Left kidney (tissue), 1 donor: ENCODE measurements at regions not wholly inside any gene's neighbourhood (a gene's known extent, or its start where the extent isn't known, plus 50 kb on each side); places are given as distances from the start of the nearest gene placed in this dataset.
"Not testable (repeated sequence)": the region's sequence is repeated elsewhere in the genome, so short reads cannot be mapped to it uniquely, and the experiment has no call there.

Experiments used
- DNase-seq: peaks from one replicate; pipeline ENCODE4 v3.0.0-alpha.2; 2013

DNA sequence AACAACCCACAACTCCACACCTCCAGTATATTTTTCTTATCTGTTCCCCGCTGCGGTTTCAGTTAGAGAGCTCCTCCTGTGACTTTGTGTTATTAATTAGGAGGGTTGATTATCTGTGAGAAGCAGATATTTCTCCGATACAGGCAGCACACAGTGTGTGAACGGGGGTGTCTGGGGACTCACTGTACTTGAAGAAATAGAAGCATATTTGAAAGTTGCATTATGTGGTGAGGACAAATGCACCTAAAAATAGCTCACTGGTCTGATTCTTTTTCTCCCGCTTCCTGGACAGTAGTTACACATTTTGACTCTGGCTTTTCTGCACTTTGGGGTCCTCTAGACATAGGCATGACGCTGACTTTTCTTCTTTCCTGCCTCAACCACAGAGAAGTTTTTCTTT lies 277.7 kb downstream of the VRK1 start:
- DNase-seq: no peak

- no peak for DNase-seq
Measured at GRCh38 chr14:97077253-97077653, 280.1 kb downstream of the VRK1 start.

DNA sequence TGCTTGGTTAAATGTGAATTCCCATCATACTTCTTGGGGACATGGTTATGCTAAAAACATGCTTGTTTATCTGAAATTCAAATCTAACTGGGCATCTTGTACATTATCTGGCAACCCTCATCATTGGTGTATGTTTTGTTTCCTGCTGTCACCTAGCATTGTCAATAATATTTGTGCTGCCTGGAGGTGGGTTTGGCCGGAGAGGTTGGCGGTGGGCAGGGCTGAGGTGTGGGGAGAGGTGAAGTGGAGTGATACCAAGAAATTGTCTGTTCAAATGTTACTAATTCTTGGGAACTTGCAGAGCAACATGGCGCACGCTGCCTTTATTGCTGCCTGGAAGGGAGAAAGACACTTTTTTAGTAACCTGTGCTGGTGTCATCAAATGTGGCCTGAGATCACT lies 280.5 kb downstream of the VRK1 start:
- DNase-seq: no peak

DNA sequence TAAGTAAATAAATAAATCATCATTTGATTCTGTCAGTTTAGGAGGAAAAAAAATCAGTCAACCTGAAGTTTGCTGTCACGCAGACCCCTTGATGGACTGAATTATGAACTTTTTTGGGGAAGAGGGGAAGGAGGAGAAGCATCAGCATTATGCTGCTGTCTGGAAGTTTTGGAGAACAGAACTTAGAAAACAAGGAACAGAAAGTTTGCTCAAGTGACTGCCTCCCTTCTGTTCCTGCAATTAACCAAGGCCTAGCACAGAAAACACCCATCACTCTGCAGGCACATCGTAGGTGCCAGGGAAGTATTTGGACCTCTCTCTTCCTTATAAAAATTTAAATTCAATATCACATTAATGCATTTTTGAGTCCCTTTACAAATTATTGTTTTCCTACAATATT lies 283.8 kb downstream of the VRK1 start:
- no peak for DNase-seq

GRCh38 chr14:97095269-97095668 lies 298.1 kb downstream of the VRK1 start:
- no peak for DNase-seq

DNA sequence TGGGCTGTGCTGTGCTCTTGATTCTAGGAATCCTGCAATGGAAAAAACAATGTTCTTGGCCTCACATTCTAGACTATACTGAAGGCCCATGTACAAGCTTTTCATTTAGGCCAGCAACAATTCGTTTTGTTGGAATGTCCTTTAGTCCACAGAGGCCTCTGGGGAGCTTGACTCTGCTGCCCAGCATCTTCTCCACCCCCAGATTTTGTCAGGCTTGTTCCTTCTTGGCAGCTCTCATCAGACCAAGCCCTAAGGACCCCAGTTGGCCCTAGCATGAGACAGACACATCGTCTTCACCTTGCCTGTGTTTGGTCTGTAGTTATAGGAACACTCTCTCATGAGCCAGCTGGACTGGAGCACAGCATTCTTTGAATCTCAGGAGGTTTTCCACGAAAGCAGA lies 300.1 kb downstream of the VRK1 start:
- no peak for DNase-seq

- DNase-seq: no peak
Measured at GRCh38 chr14:97100306-97100705, 303.1 kb downstream of the VRK1 start.

DNA sequence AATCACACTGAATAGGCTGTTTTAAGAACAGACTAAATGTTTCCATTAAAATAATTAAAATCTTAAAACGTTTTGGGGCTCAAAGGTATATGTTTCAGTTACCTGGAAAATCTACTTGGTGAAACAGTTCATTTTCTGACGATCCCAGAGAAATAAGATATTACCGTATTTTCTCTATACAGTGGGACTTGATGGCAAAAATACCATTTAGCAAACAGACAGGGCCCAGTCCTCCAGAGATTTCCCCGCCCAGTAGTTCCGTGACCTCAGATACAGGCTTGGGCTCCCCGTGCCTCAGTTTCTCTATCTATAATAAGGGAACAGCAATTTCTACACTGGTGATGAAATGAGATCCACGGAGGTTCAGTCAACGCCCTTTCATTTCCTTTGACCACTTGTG lies 304.4 kb downstream of the VRK1 start:
- DNase-seq: no peak

DNA sequence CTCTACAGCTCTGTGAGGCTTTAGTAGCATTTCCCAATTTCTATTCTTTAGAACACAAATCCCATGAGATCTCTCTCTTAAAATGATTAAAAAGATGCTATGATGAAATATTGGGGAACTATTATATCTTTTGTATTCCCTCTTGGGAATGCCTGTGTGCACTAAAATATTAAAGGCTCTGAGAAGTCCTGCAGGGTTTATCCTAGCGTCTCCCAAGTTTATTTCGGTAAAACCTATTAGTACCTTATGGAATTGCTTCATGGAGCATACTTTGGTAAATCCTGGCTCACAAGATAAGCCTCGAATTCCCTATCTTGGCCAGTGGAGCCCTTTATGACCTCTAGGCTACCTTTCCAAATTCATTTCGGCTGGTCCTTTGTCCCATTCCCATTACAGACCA lies 306.8 kb downstream of the VRK1 start:
- no peak for DNase-seq

- DNase-seq: peak; percentile 3
Measured at GRCh38 chr14:97106166-97106565, 309.0 kb downstream of the VRK1 start.

DNA sequence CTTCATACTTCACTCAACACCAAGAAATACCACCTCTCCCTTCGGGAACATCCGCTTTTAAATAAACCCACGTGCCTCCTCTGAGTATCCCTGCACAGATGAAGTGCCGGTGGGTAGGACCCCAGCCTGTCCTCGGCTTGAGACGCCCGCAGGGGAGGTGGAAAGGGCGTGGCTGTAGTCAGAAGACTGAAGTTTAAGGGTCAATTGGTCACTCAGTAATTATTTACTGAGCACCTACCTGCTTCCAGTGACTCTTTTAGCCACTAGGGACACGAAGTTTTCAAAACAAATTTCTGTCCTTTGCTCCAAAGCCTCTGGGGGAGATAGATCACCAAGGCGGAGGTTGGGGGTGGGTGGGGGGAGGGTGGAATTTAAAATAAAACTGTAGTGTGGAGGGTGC lies 309.4 kb downstream of the VRK1 start:
- no peak for DNase-seq

GRCh38 chr14:97107080-97107479 lies 309.9 kb downstream of the VRK1 start:
- no peak for DNase-seq

DNA sequence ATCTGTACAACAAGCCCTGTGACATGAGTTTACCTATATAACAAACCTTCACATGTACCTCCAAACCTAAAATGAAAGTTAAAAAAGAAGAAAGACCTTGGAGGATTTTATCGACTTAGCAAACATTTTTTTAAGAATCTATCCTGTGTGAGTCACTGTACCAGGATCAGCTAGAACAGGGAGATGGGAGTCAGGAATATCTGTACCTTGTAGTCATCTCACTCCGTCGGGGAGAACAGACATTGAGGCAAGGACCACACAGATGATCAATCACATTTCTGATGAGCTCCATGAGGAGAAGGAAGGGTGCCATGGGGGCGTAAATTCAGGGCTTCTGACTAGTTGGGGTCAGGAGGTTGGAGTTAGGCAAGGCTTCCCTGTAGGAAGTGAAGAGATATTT lies 310.6 kb downstream of the VRK1 start:
- DNase-seq: no peak

- DNase-seq: no peak
Measured at GRCh38 chr14:97109234-97109633, 312.1 kb downstream of the VRK1 start.

DNA sequence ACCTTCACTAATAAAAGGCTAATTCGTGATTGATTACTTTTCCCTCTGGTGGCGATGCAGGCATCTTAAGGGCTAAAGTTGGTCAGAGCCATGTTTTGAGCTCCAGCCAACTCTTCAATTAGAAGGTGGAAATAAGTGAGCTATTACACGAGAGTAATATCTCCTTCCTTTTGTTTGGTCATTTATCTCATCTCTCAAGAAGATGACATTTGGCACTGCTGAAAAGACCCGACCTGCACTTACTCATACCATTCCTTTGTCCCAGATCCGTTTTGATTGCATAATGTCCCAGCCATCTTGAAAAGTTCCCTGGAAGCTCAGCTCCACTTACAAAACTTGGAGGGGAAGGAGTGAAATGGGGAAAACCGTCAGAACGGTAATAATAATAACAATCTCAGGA lies 316.2 kb downstream of the VRK1 start:
- no peak for DNase-seq

- DNase-seq: no peak
Measured at GRCh38 chr14:97116546-97116945, 319.4 kb downstream of the VRK1 start.

DNA sequence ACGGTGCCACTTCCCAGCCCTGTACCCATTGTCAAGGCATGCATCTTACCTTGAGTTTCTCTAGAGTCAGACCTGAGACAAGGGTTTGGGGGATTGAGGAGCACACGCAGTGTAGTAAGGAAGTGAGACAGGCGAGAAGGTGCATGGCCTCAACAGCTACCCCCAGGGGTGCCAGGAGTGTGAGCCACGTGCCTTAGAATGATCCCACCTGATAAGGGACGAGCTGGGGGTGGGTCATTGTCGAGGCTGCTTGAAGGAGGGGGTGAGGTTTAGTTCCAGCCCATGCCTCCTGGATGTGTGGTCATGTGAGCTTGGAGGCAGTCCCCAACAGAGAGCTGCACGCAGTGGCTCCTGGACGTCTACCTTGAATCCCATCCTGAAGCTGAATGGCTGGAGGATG lies 320.5 kb downstream of the VRK1 start:
- no peak for DNase-seq

DNA sequence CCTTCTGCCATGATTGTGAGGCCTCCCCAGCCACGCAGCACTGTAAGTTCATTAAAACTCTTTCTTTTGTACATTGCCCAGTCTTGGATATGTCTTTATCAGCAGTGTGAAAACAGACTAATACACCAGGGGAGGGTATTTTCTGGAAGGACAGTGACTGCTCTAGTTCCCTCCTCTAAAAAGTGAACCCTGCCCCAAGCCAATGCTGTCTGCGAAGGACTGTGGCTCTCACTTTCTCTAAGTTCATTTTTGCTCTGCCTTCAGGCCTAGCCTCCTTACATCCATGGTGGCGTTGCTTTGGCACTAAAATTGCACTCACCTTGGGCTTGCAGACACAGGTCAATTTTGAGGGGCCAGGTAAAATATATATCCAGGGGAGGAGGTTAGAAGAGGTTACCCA lies 323.0 kb downstream of the VRK1 start:
- DNase-seq: no peak

DNA sequence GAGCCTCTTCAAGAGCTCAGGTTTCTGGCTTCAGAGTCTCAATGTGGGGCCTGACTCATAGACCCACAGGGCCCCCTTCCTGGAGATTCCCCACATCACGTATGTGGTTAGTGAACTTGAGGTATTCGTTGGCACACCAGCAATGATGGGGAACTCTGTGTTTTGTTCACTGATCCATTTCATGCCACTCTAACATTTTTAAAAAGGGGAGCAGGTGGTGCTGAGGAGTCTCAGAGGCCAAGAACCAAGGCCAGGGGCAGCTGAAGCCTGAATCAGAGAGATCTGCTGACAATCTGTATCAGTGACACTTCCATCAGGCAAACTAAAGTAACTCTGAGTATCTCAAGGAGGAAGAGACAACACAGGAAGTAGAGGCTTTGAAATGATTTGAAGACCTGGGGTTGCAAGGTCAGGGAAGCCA lies 323.4 kb downstream of the VRK1 start:
- no peak for DNase-seq

- DNase-seq: no peak
Measured at GRCh38 chr14:97129639-97130038, 332.5 kb downstream of the VRK1 start.

DNA sequence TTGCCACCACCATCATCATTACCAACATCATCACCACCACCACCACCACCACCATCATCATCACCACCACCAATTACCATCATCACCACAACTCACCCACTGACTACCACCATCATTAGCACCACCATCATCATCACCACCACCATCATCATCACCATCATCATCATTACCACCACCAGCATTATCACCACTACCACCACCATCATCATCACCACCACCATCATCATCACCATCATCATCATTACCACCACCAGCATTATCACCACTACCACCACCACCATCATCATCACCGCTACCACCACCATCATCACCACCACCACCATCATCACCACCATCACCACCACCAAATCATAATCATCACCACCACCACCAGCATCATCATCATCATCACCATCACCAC lies 338.7 kb downstream of the VRK1 start:
- DNase-seq: not testable (repeated sequence)

DNA sequence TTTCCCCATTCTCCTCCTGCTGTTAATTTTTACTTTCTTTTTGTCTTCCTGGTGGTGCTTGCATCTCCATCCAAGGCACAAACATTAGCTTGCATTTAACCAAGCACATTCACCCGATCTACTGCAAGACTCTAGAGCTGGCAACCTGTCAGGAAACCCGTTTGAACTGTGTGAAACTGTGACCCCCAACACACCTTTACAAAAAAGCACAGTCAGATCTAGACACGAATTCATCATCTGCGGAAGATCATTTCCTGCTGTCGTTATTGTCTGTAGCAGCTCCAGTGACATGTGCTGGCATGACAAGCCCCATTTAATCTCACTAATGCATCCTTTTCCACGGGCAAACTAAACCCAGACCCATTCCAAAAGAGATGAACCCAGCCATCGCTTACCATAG lies 340.5 kb downstream of the VRK1 start:
- no peak for DNase-seq

DNA sequence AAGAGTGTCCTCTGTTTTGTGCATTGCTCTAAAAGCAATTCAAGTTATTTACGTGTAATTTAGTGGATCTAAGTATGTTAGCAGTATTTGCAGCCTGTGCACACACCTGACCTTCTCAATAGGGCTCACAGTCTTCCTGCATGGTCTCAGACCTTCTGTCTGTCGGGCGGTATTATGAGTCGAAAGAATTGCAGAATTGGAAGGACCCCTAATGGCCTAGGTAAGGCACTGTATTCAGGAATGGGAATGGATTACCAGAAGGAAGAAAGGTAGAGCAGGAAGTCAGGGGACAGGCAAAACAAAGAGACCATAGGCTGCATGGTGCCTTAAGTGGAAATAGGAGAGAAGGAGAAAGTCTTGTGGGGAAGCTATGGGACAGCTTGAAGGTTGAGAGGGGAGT lies 341.6 kb downstream of the VRK1 start:
- DNase-seq: no peak

- no peak for DNase-seq
Measured at GRCh38 chr14:97143011-97143410, 345.8 kb downstream of the VRK1 start.

- no peak for DNase-seq
Measured at GRCh38 chr14:97143456-97143855, 346.3 kb downstream of the VRK1 start.

GRCh38 chr14:97148021-97148420 lies 350.8 kb downstream of the VRK1 start:
- not testable (repeated sequence) for DNase-seq
